HL-60 (cell line): ENCODE measurements at regions not wholly inside any gene's neighbourhood (a gene's known extent, or its start where the extent isn't known, plus 50 kb on each side); places are given as distances from the start of the nearest gene placed in this dataset.

Source experiments
- CTCF ChIP-seq: IDR thresholded peaks from one replicate; pipeline ENCODE4 v1.5.1; 2011; ENCODE audit warnings: low read length, control low read depth, inconsistent platforms; ENCODE audit not compliant: insufficient read depth
- POLR2AphosphoS5 ChIP-seq: IDR thresholded peaks from 2 replicates; pipeline ENCODE4 v1.6.1; 2012; ENCODE audit warnings: low read depth

DNA sequence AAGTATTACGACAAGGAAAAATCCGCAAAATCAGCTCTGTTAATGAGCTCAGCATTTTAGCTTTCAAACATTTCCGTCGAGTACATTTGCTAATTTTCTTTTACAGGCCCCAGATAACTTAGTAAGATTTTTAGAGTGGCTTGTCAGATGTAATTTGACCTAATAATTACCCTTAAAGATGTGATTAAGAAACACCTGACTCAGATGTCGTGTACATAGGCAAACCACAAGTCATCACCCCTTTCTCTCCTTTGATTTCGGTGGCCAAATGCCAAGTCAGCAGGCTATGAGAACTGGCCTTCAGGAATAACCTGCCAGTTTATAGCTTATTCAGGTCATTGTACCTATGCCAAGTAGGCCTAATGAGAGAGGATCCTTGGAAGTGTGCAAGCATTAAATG is 369.6 kb downstream of the PCDH7 start:
- no peak for TF ChIP-seq CTCF
- no peak for TF ChIP-seq POLR2AphosphoS5
